ENCODE measurements at regions not wholly inside any gene's neighbourhood (a gene's known extent, or its start where the extent isn't known, plus 50 kb on each side); places are given as distances from the start of the nearest gene placed in this dataset.

GRCh38 chr4:157887316-157887715, 285.5 kb downstream of the GASK1B start (continued):
- TF ChIP-seq SIN3A (IDR thresholded peaks at IDR 0.05; ENCODE audit: borderline replicate concordance, low read depth, low read length): no peak
- TF ChIP-seq, protein P1, sequence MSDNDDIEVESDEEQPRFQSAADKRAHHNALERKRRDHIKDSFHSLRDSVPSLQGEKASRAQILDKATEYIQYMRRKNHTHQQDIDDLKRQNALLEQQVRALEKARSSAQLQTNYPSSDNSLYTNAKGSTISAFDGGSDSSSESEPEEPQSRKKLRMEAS (IDR thresholded peaks at IDR 0.05; ENCODE audit: low read depth): no peak

GRCh38 chr4:157886645-157887044, 286.2 kb downstream of the GASK1B start:
- Histone ChIP-seq H4K20me1 (ENCODE audit: insufficient read depth) (no peaks in the 10 kb centered on the region), H3K9me3 (no peaks in the 10 kb centered on the region), H3K4me2 (no peak overlapping the region), H3F3A (replicated peaks; ENCODE audit: insufficient read depth) (no peaks in the 10 kb centered on the region), H3K9me2 (no peaks in the 10 kb centered on the region), H3K36me3 (replicated peaks in 1 of 2; ENCODE audit: control insufficient read depth in 1 of 2, insufficient read depth in 2 of 2, low read length in 1 of 2) (no peaks in the 10 kb centered on the region), H3K9ac (no peak overlapping the region), H3K79me2 (ENCODE audit: insufficient read depth) (no peaks in the 10 kb centered on the region), H3K27ac (ENCODE audit: low read depth in 2 of 2, low read length in 1 of 2) (no peak overlapping the region), H3K27me3 (ENCODE audit: insufficient read depth) (no peaks in the 10 kb centered on the region), H2AFZ (ENCODE audit: low read depth) (no peak overlapping the region), H3K4me3 (ENCODE audit: low read depth in 2 of 2, low read length in 1 of 2) (no peak overlapping the region), H3K4me1 (ENCODE audit: control insufficient read depth in 1 of 2, insufficient read depth in 2 of 2, low read depth in 1 of 2, low read length in 1 of 2) (no peaks in the 10 kb centered on the region; a peak in 1 of 4 replicates)
- TF ChIP-seq TEAD4 (IDR thresholded peaks at IDR 0.05; ENCODE audit: borderline replicate concordance, insufficient read depth) (no peak), CHD2 (IDR thresholded peaks at IDR 0.05; ENCODE audit: low read length, partially characterized antibody) (no peak), SIN3A (IDR thresholded peaks at IDR 0.05; ENCODE audit: borderline replicate concordance, low read depth, low read length) (no peak)
- ChIA-PET CTCF (no interaction called here), POLR2A (no interaction called here)
- 49% methylated on average over 3 of the region's 3 CpGs for WGBS (ENCODE audit: low lambda C conversion rate)
- no peak for DNase-seq

GRCh38 chr4:157885811-157886210, 287.0 kb downstream of the GASK1B start:
- Histone ChIP-seq H4K20me1 (ENCODE audit: insufficient read depth) (no peaks in the 10 kb centered on the region), H3F3A (replicated peaks; ENCODE audit: insufficient read depth) (no peaks in the 10 kb centered on the region), H3K4me3 (ENCODE audit: low read depth in 2 of 2, low read length in 1 of 2) (no peak overlapping the region), H3K36me3 (replicated peaks in 1 of 2; ENCODE audit: control insufficient read depth in 1 of 2, insufficient read depth in 2 of 2, low read length in 1 of 2) (no peaks in the 10 kb centered on the region), H3K27ac (ENCODE audit: low read depth in 2 of 2, low read length in 1 of 2) (no peak overlapping the region), H3K4me1 (ENCODE audit: control insufficient read depth in 1 of 2, insufficient read depth in 2 of 2, low read depth in 1 of 2, low read length in 1 of 2) (no peaks in the 10 kb centered on the region; a peak in 1 of 4 replicates), H2AFZ (ENCODE audit: low read depth) (no peak overlapping the region), H3K4me2 (no peak overlapping the region), H3K9ac (no peak overlapping the region), H3K9me3 (no peaks in the 10 kb centered on the region), H3K9me2 (no peaks in the 10 kb centered on the region), H3K27me3 (ENCODE audit: insufficient read depth) (no peaks in the 10 kb centered on the region), H3K79me2 (ENCODE audit: insufficient read depth) (no peaks in the 10 kb centered on the region)
- ChIA-PET POLR2A (no interaction called here), CTCF (no interaction called here)
- TF ChIP-seq REST (IDR thresholded peaks at IDR 0.05; ENCODE audit: low read depth, low read length) (no peak), RXRA (IDR thresholded peaks at IDR 0.05; ENCODE audit: borderline replicate concordance, low read depth) (no peak), EP300 (IDR thresholded peaks at IDR 0.05; ENCODE audit: borderline replicate concordance in 1 of 2, low read depth in 1 of 2, low read length in 1 of 2) (no peak), FOXJ3 (CRISPR knock-in tag; IDR thresholded peaks at IDR 0.05) (no peak), CHD2 (IDR thresholded peaks at IDR 0.05; ENCODE audit: low read length, partially characterized antibody) (no peak), RAD21 (IDR thresholded peaks at IDR 0.05; ENCODE audit: low read length) (no peak)
- WGBS (ENCODE audit: low lambda C conversion rate): 35% methylated on average over 3 of the region's 3 CpGs
- DNase-seq: no peak
